Endothelial cell of umbilical vein (primary cell): ENCODE measurements at regions not wholly inside any gene's neighbourhood (a gene's known extent, or its start where the extent isn't known, plus 50 kb on each side); places are given as distances from the start of the nearest gene placed in this dataset.

Experiments used
- BruUV-seq: library from RNA; stranded (reverse); fragments of 400-500 nt; replicated peaks from 2 replicates; lab custom pipeline; 2021; lab: Mats Ljungman, UMichigan
- CTCF ChIA-PET: fragments of 300-600, 350-600 bp; sonication (Branson Sonifier 250); formaldehyde crosslinking; loops from one replicate; lab custom pipeline; 2021; ENCODE audit warnings: antibody characterized with exemption, inconsistent platforms; lab: Charles Lee
- POLR2A ChIA-PET: fragments of 300-600, 350-600 bp; sonication (Branson Sonifier 250); formaldehyde crosslinking; loops from one replicate; lab custom pipeline; 2021; ENCODE audit warnings: antibody characterized with exemption, inconsistent platforms; lab: Charles Lee
- DNase-seq: peaks from one replicate; pipeline ENCODE4 v3.0.0-alpha.2; 2011; ENCODE audit warnings: low read depth, low spot score
- FAIRE-seq: peaks from 2 replicates; lab custom pipeline; 2011; peaks lifted over from hg19 to GRCh38; lab: Jason Lieb, UNC
- H2AFZ ChIP-seq: 2 replicates; pipeline ENCODE4 v1.6.0; 2012; ENCODE audit warnings: low read depth, low read length, control low read depth, inconsistent platforms
- H3K27ac ChIP-seq: 2 replicates; pipeline ENCODE4 v1.5.1; 2011; ENCODE audit warnings: low read depth, mild to moderate bottlenecking, control low read depth, low read length, moderate library complexity; ENCODE audit not compliant: insufficient read depth
- H3K27me3 ChIP-seq, 2 experiments: 2 replicates each; pipeline versions ENCODE4 v1.6.0 to v1.6.1; 2011; ENCODE audit warnings: low read length in 2 of 2, mixed read lengths in 1 of 2; ENCODE audit not compliant: control insufficient read depth in 2 of 2, insufficient read depth in 2 of 2
- H3K36me3 ChIP-seq, 2 experiments: 2 replicates in 1 of 2; 3 replicates in 1 of 2; pipeline ENCODE4 v1.5.1; 2011; ENCODE audit warnings: low read length in 2 of 2, mild to moderate bottlenecking in 1 of 2, moderate library complexity in 1 of 2; ENCODE audit not compliant: control insufficient read depth in 2 of 2, insufficient read depth in 2 of 2; ENCODE audit errors: extremely low read depth in 1 of 2
- H3K4me1 ChIP-seq: 3 replicates; pipeline ENCODE4 v1.5.1; 2011; ENCODE audit warnings: mild to moderate bottlenecking, low read length; ENCODE audit not compliant: control insufficient read depth, insufficient read depth; ENCODE audit errors: extremely low read depth
- H3K4me2 ChIP-seq: 2 replicates; pipeline ENCODE4 v1.6.1; 2011; ENCODE audit warnings: low read length, control low read depth, mixed read lengths; ENCODE audit not compliant: insufficient read depth
- H3K4me3 ChIP-seq, 3 experiments: fragments of 200-600 bp in 1 of 3; sonication (generic), shearing (Covaris generic) in 1 of 3; replicated peaks in 1 of 3; 2 replicates each; pipeline ENCODE4 v1.5.1; 2011 to 2016; ENCODE audit warnings: control low read depth in 3 of 3, low read length in 3 of 3, mild to moderate bottlenecking in 2 of 3, inconsistent platforms in 1 of 3, low read depth in 1 of 3, moderate library complexity in 1 of 3; ENCODE audit not compliant: insufficient read depth in 1 of 3
- H3K79me2 ChIP-seq: 2 replicates; pipeline ENCODE4 v1.6.0; 2012; ENCODE audit warnings: low read length, inconsistent platforms; ENCODE audit not compliant: control insufficient read depth, insufficient read depth
- H3K9ac ChIP-seq: replicated peaks from 2 replicates; pipeline ENCODE3; 2011; ENCODE audit warnings: low read length, control low read depth; ENCODE audit not compliant: insufficient read depth; ENCODE audit errors: extremely low read depth
- H3K9me1 ChIP-seq: replicated peaks from 3 replicates; pipeline ENCODE4 v1.6.0; 2011; ENCODE audit warnings: mild to moderate bottlenecking, low read length; ENCODE audit not compliant: control insufficient read depth, insufficient read depth; ENCODE audit errors: extremely low read depth
- H3K9me3 ChIP-seq: replicated peaks from 2 replicates; pipeline ENCODE4 v1.5.1; 2012; ENCODE audit warnings: low read length, inconsistent platforms; ENCODE audit not compliant: control insufficient read depth, insufficient read depth
- H4K20me1 ChIP-seq: replicated peaks from 2 replicates; pipeline ENCODE3; 2011; ENCODE audit warnings: mild to moderate bottlenecking, low read length; ENCODE audit not compliant: control insufficient read depth, insufficient read depth; ENCODE audit errors: extremely low read depth
- CTCF ChIP-seq, 2 donors: IDR thresholded peaks; 1 replicate in 1 of 2; 2 replicates in 1 of 2; pipeline ENCODE4 v1.5.1; 2011; ENCODE audit warnings: low read length in 2 of 2, mild to moderate bottlenecking in 2 of 2, moderate library complexity in 2 of 2, control low read depth in 1 of 2, inconsistent platforms in 1 of 2, low read depth in 1 of 2; ENCODE audit not compliant: insufficient read depth in 1 of 2; ENCODE audit errors: extremely low read depth in 1 of 2
- EZH2 ChIP-seq: IDR thresholded peaks from 2 replicates; pipeline ENCODE4 v1.6.1; 2012; ENCODE audit warnings: borderline replicate concordance, low read depth, mild to moderate bottlenecking, moderate library complexity, low read length, inconsistent platforms; ENCODE audit not compliant: severe bottlenecking
- FOS ChIP-seq: IDR thresholded peaks from 2 replicates; pipeline ENCODE4 v1.6.1; 2011; ENCODE audit warnings: mild to moderate bottlenecking, low read length, moderate library complexity, borderline replicate concordance; ENCODE audit not compliant: insufficient read depth
- GATA2 ChIP-seq: IDR thresholded peaks from 2 replicates; pipeline ENCODE4 v1.7.0; 2011; ENCODE audit warnings: low read depth, mild to moderate bottlenecking, moderate library complexity, mixed read lengths, low read length; ENCODE audit not compliant: insufficient read length, insufficient read depth
- JUN ChIP-seq: IDR thresholded peaks from 2 replicates; pipeline ENCODE4 v1.6.1; 2011; ENCODE audit warnings: borderline replicate concordance, low read depth; ENCODE audit not compliant: insufficient read length, insufficient read depth
- MAX ChIP-seq: IDR thresholded peaks from 2 replicates; pipeline ENCODE4 v1.6.1; 2011; ENCODE audit not compliant: insufficient read depth, insufficient read length
- MYC ChIP-seq: IDR thresholded peaks from one replicate; pipeline ENCODE4 v1.6.1; 2011; ENCODE audit warnings: mild to moderate bottlenecking, low read depth, low read length
- POLR2A ChIP-seq: IDR thresholded peaks from 2 replicates; pipeline ENCODE4 v1.6.1; 2012; ENCODE audit warnings: low read depth, mild to moderate bottlenecking, control low read depth, low read length
- POLR2AphosphoS5 ChIP-seq: IDR thresholded peaks from 2 replicates; pipeline ENCODE4 v1.6.1; 2012; ENCODE audit warnings: low read depth, mild to moderate bottlenecking, control low read depth, low read length, moderate library complexity; ENCODE audit not compliant: insufficient read depth
- dilution Hi-C: fragments of 300-500 bp; cut with MboI; formaldehyde crosslinking; loops from one replicate; pipeline ENCODE4 v1.15.0; 2019; ENCODE audit warnings: low sequenced_read_pairs; ENCODE audit not compliant: extremely low pct_ligation_motif_present
- intact Hi-C: fragments of 100-400 bp; cut with micrococcal nuclease; formaldehyde crosslinking; loops from one replicate; pipeline ENCODE4 v1.10.0; 2022

- H3K9me3 ChIP-seq: no peaks in the 10 kb centered on the region
- H2AFZ ChIP-seq: no peak overlapping the region
- dilution Hi-C loops (no loop called here), intact Hi-C loops (no loop called here)
- no peak overlapping the region for H3K27ac ChIP-seq
- DNase-seq (no peak), FAIRE-seq (no peak)
- ChIA-PET POLR2A (no interaction called here), CTCF (no interaction called here)
- no peaks in the 10 kb centered on the region for H3K4me1 ChIP-seq
- no peaks in the 10 kb centered on the region for H3K27me3 ChIP-seq
- no TSS peak for BruUV-seq
- H3K79me2 ChIP-seq: no peaks in the 10 kb centered on the region
- H3K9ac ChIP-seq: no peak overlapping the region
- H3K9me1 ChIP-seq: no peaks in the 10 kb centered on the region
- H3K36me3 ChIP-seq: no peaks in the 10 kb centered on the region
- no peak overlapping the region for H3K4me3 ChIP-seq
- no peak for TF ChIP-seq POLR2A
- TF ChIP-seq GATA2: no peak
- TF ChIP-seq MYC: no peak
- no peak for TF ChIP-seq CTCF (IDR thresholded peaks at IDR 0.05; ENCODE audit: extremely low read depth in 1 of 2, insufficient read depth in 1 of 2, low read depth in 1 of 2, low read length in 2 of 2)
- TF ChIP-seq MAX: no peak
- no peak for TF ChIP-seq FOS
- no peaks in the 10 kb centered on the region for H4K20me1 ChIP-seq
- no peak overlapping the region for H3K4me2 ChIP-seq
Measured at GRCh38 chr1:82411605-82412004, 610.9 kb downstream of the ADGRL2 start.

- H4K20me1 ChIP-seq: no peaks in the 10 kb centered on the region
- no peaks in the 10 kb centered on the region for H3K9me3 ChIP-seq
- CTCF ChIA-PET: interaction anchor here (1.6 kb wide), 1 partner anchor 12 kb away, joined by 3 read pairs; no protein-coding TSS in a partner anchor
- FAIRE-seq: no peak
- H3K79me2 ChIP-seq: no peaks in the 10 kb centered on the region
- no peaks in the 10 kb centered on the region for H3K36me3 ChIP-seq
- no peak for TF ChIP-seq POLR2AphosphoS5
- TF ChIP-seq CTCF (IDR thresholded peaks at IDR 0.05; ENCODE audit: extremely low read depth in 1 of 2, insufficient read depth in 1 of 2, low read depth in 1 of 2, low read length in 2 of 2): no peak
- TF ChIP-seq GATA2: no peak
- no peak for TF ChIP-seq MAX
- TF ChIP-seq FOS: no peak
- no peak for TF ChIP-seq JUN
- TF ChIP-seq EZH2: no peak
- no peak for TF ChIP-seq POLR2A
- no peak for TF ChIP-seq MYC
- no peak overlapping the region for H3K4me2 ChIP-seq
- H3K27me3 ChIP-seq: no peaks in the 10 kb centered on the region
- peaks cover 12% of the 10 kb centered on the region for H3K4me1 ChIP-seq
- H3K27ac ChIP-seq: no peak overlapping the region
- intact Hi-C loops (no loop called here), dilution Hi-C loops (no loop called here)
- POLR2A ChIA-PET: no interaction called here
- no peak overlapping the region for H2AFZ ChIP-seq
- no TSS peak for BruUV-seq
- no peak overlapping the region for H3K9ac ChIP-seq
- no peaks in the 10 kb centered on the region for H3K9me1 ChIP-seq
- H3K4me3 ChIP-seq: no peak overlapping the region
- no peak for DNase-seq
Measured at GRCh38 chr1:82405333-82405732, 604.6 kb downstream of the ADGRL2 start.
